Hepatocyte (in vitro differentiated cells): ENCODE measurements at regions not wholly inside any gene's neighbourhood (a gene's known extent, or its start where the extent isn't known, plus 50 kb on each side); places are given as distances from the start of the nearest gene placed in this dataset.

Source experiments
- DNase-seq: peaks from one replicate; pipeline ENCODE4 v3.0.0-alpha.2; 2016; ENCODE audit warnings: low spot score
- H2AFZ ChIP-seq: fragments of 200-600 bp; sonication (generic); 2 replicates; pipeline ENCODE4 v1.6.0; 2016; ENCODE audit warnings: antibody characterized with exemption, mild to moderate bottlenecking
- H3K27ac ChIP-seq: fragments of 200-600 bp; sonication (generic); 2 replicates; pipeline ENCODE4 v1.5.1; 2016; ENCODE audit warnings: mild to moderate bottlenecking
- H3K27me3 ChIP-seq: fragments of 200-600 bp; sonication (generic); 2 replicates; pipeline ENCODE4 v1.6.1; 2016
- H3K36me3 ChIP-seq: fragments of 200-600 bp; sonication (generic); replicated peaks from 2 replicates; pipeline ENCODE4 v1.5.1; 2016; ENCODE audit warnings: low read depth; ENCODE audit not compliant: insufficient read depth
- H3K4me1 ChIP-seq: fragments of 200-600 bp; sonication (generic); 2 replicates; pipeline ENCODE4 v1.5.1; 2016; ENCODE audit warnings: mild to moderate bottlenecking, moderate library complexity; ENCODE audit not compliant: insufficient read depth
- H3K4me2 ChIP-seq: fragments of 200-600 bp; sonication (generic); 2 replicates; pipeline ENCODE4 v1.6.0; 2016
- H3K4me3 ChIP-seq: fragments of 200-600 bp; sonication (generic); 2 replicates; pipeline ENCODE4 v1.5.1; 2016; ENCODE audit warnings: mild to moderate bottlenecking
- H3K79me2 ChIP-seq: fragments of 200-600 bp; sonication (generic); 2 replicates; pipeline ENCODE4 v1.6.0; 2017; ENCODE audit warnings: mild to moderate bottlenecking
- H3K9me2 ChIP-seq: fragments of 200-600 bp; sonication (generic); replicated peaks from 2 replicates; pipeline ENCODE4 v1.6.0; 2017; ENCODE audit warnings: mild to moderate bottlenecking; ENCODE audit not compliant: insufficient read depth
- H3K9me3 ChIP-seq: fragments of 200-600 bp; sonication (generic); 2 replicates; pipeline ENCODE4 v1.5.1; 2016; ENCODE audit warnings: low read depth, mild to moderate bottlenecking
- H4K20me1 ChIP-seq: fragments of 200-600 bp; sonication (generic); 2 replicates; pipeline ENCODE4 v1.6.0; 2016; ENCODE audit warnings: mild to moderate bottlenecking; ENCODE audit not compliant: insufficient read depth, poor library complexity, severe bottlenecking
- EZH2 ChIP-seq: fragments of 200-600 bp; sonication (generic); IDR thresholded peaks from 2 replicates; pipeline ENCODE4 v1.6.1; 2016; ENCODE audit warnings: antibody characterized with exemption, mild to moderate bottlenecking, borderline replicate concordance
- EZH2phosphoT487 ChIP-seq: fragments of 200-600 bp; sonication (generic); IDR thresholded peaks from one replicate; pipeline ENCODE4 v1.6.1; 2018; ENCODE audit warnings: antibody characterized with exemption, mild to moderate bottlenecking, low read depth, moderate library complexity; ENCODE audit not compliant: unreplicated experiment, severe bottlenecking
- WGBS: methylation state at CpG from one replicate; pipeline ENCODE4 v1.1.6; 2016; ENCODE audit warnings: low lambda C conversion rate; ENCODE audit errors: missing lambda C conversion rate; 5-methylcytosine and 5-hydroxymethylcytosine counted together
- TF ChIP-seq, protein P1 (sequence below): fragments of 200-600 bp; sonication (generic); IDR thresholded peaks from 2 replicates; pipeline ENCODE4 v1.5.1; 2016; ENCODE audit warnings: antibody characterized with exemption, mild to moderate bottlenecking; ENCODE audit not compliant: poor library complexity

DNA sequence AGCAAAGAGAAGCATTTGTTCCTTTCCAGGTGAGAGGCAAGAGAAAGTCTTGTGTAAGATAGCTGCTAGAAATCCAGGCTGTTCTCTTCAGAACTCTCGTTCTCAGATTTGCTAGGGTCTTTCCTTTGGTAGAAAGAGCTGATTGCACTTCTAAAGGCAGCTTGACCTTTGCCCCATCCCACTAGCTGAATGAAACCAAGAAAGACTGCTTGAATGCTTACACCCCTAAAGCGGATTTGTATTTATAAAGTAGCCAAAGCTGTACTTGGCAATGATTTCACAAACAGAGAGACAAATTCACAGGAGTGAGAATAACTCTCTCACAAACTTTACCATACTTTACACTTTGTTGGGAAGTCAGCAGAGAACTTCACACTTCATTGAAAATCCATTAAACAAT, 424.1 kb downstream of the TTLL7 start:
- WGBS = 48% methylated on average over 2 of the region's 2 CpGs
- H3K9me2 ChIP-seq = no peaks in the 10 kb centered on the region
- H3K36me3 ChIP-seq = no peaks in the 10 kb centered on the region
- DNase-seq = no peak
- H3K4me2 ChIP-seq = no peak overlapping the region
- no peak overlapping the region for H3K27ac ChIP-seq
- no peaks in the 10 kb centered on the region for H3K4me1 ChIP-seq
- TF ChIP-seq EZH2phosphoT487 = no peak
- no peak overlapping the region for H2AFZ ChIP-seq
- H4K20me1 ChIP-seq = no peaks in the 10 kb centered on the region
- no peaks in the 10 kb centered on the region for H3K9me3 ChIP-seq
- H3K79me2 ChIP-seq = no peaks in the 10 kb centered on the region
- H3K27me3 ChIP-seq = no peaks in the 10 kb centered on the region
- no peak overlapping the region for H3K4me3 ChIP-seq

DNA sequence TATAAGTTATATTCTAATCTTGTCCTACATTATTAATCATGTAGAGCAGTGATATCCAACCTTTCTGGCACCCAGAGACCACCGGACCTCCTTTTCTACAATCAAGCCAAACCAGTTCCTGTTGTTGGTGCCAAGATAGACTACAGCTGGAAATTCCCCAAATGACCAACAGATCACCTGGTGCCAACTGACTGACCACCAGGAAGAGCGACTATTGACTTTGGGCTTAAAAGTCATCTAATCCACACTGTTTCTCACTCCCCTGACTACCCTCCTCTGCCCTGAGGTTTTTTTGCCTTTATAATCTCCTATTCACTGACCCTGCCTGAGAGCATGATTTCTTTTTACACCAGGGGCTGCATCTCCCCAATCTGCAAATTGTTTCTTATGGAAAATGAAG, 425.2 kb downstream of the TTLL7 start:
- Histone ChIP-seq H3K4me1 (no peaks in the 10 kb centered on the region), H3K36me3 (no peaks in the 10 kb centered on the region), H4K20me1 (no peaks in the 10 kb centered on the region), H3K9me3 (no peaks in the 10 kb centered on the region), H3K4me3 (no peak overlapping the region), H3K79me2 (no peaks in the 10 kb centered on the region), H3K9me2 (no peaks in the 10 kb centered on the region), H3K27ac (no peak overlapping the region), H3K4me2 (no peak overlapping the region), H3K27me3 (no peaks in the 10 kb centered on the region), H2AFZ (no peak overlapping the region)
- DNase-seq = no peak
- WGBS = 50% methylated on average over 2 of the region's 2 CpGs
- TF ChIP-seq, protein P1, sequence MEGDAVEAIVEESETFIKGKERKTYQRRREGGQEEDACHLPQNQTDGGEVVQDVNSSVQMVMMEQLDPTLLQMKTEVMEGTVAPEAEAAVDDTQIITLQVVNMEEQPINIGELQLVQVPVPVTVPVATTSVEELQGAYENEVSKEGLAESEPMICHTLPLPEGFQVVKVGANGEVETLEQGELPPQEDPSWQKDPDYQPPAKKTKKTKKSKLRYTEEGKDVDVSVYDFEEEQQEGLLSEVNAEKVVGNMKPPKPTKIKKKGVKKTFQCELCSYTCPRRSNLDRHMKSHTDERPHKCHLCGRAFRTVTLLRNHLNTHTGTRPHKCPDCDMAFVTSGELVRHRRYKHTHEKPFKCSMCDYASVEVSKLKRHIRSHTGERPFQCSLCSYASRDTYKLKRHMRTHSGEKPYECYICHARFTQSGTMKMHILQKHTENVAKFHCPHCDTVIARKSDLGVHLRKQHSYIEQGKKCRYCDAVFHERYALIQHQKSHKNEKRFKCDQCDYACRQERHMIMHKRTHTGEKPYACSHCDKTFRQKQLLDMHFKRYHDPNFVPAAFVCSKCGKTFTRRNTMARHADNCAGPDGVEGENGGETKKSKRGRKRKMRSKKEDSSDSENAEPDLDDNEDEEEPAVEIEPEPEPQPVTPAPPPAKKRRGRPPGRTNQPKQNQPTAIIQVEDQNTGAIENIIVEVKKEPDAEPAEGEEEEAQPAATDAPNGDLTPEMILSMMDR = no peak
- no peak for TF ChIP-seq EZH2
- no peak for TF ChIP-seq EZH2phosphoT487

DNA sequence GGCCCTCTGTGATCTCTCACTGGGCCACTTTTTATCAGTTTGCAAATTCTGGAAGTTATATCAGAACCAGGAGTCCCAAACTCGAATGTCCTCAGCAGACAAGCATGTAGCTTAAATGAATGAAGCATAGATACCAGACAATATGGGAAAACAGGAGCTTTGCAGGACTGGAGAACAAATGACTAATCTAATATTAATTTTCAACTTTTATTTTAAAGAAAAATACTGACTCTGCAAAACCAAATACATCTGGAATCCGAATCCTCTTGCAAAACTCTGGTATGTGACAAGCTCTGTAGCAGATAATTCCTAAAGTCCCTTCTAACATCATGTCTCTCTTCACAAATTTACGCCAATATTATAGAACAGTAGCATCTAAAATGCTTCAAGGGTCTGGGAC, 427.4 kb downstream of the TTLL7 start:
- no peak overlapping the region for H2AFZ ChIP-seq
- TF ChIP-seq EZH2phosphoT487 (no peak), EZH2 (no peak)
- TF ChIP-seq, protein P1 = no peak
- 86% methylated on average over 3 of the region's 3 CpGs for WGBS
- H3K4me2 ChIP-seq = no peak overlapping the region
- no peaks in the 10 kb centered on the region for H4K20me1 ChIP-seq
- no peaks in the 10 kb centered on the region for H3K27me3 ChIP-seq
- H3K4me3 ChIP-seq = no peak overlapping the region
- H3K4me1 ChIP-seq = no peaks in the 10 kb centered on the region
- DNase-seq = no peak
- H3K27ac ChIP-seq = no peak overlapping the region
- no peaks in the 10 kb centered on the region for H3K36me3 ChIP-seq
- H3K79me2 ChIP-seq = no peaks in the 10 kb centered on the region
- H3K9me2 ChIP-seq = no peaks in the 10 kb centered on the region
- H3K9me3 ChIP-seq = no peaks in the 10 kb centered on the region

DNA sequence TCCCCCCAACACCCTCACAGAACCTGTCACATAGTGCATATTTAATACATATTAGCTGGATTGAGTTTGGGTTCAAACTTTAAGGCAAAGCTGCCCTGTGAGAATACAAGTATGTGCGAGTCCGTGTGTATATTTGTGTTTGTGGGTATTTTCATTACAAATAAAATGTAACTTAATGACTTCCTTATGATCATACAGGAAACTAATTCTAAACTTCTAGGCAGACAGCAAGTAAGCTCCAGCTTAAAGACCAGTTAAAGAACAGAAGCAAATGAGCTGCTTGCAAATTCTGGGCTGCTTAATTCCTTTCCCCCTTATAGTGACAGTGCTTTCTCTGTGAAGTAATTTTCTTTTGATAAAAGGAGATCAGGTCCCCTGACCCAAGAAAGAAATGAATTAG, 437.6 kb downstream of the TTLL7 start:
- Histone ChIP-seq H3K9me3 (no peaks in the 10 kb centered on the region), H3K27me3 (no peaks in the 10 kb centered on the region), H3K4me3 (no peak overlapping the region), H4K20me1 (no peaks in the 10 kb centered on the region), H3K4me2 (no peak overlapping the region), H3K36me3 (no peaks in the 10 kb centered on the region), H3K9me2 (no peaks in the 10 kb centered on the region), H3K27ac (no peak overlapping the region), H3K79me2 (no peaks in the 10 kb centered on the region), H2AFZ (no peak overlapping the region), H3K4me1 (no peaks in the 10 kb centered on the region)
- TF ChIP-seq EZH2 (no peak), EZH2phosphoT487 (no peak)
- TF ChIP-seq, protein P1 = no peak
- no peak for DNase-seq
- WGBS = 67% methylated on average over 2 of the region's 2 CpGs
